Panc1 (cell line): ENCODE measurements at regions not wholly inside any gene's neighbourhood (a gene's known extent, or its start where the extent isn't known, plus 50 kb on each side); places are given as distances from the start of the nearest gene placed in this dataset.

Experiments
- ATAC-seq: fragments of 200-7000 bp; cut with Tn5 transposase; 2 replicates; pipeline ENCODE4 v1.9.1; 2020; ENCODE audit warnings: mild to moderate bottlenecking, moderate library complexity
- BruUV-seq: library from RNA; stranded (reverse); fragments of 400-500 nt; replicated peaks from 2 replicates; lab custom pipeline; 2021; lab: Mats Ljungman, UMichigan
- CTCF ChIA-PET: fragments of 300-600 bp; sonication (Branson Sonifier 250); formaldehyde crosslinking; loops from one replicate; lab custom pipeline; 2022; ENCODE audit warnings: antibody characterized with exemption; lab: Charles Lee
- POLR2A ChIA-PET: fragments of 300-600 bp; sonication (Branson Sonifier 250); formaldehyde crosslinking; loops from one replicate; lab custom pipeline; 2022; ENCODE audit warnings: antibody characterized with exemption; lab: Charles Lee
- DNase-seq: peaks from one replicate; pipeline ENCODE4 v3.0.0-alpha.2; 2010; ENCODE audit warnings: low read depth, low spot score
- H3K27ac ChIP-seq: 2 replicates; pipeline ENCODE4 v1.5.1; 2011; ENCODE audit warnings: mild to moderate bottlenecking, low read length, inconsistent platforms
- H3K27me3 ChIP-seq: fragments of 200-500 bp; sonication (Bioruptor generic); 2 replicates; pipeline ENCODE4 v1.6.0; 2014; ENCODE audit warnings: low read length, inconsistent platforms; ENCODE audit not compliant: control insufficient read depth, insufficient read depth
- H3K36me3 ChIP-seq: fragments of 200-500 bp; sonication (Bioruptor generic); 2 replicates; pipeline ENCODE4 v1.5.1; 2014; ENCODE audit warnings: inconsistent platforms, mild to moderate bottlenecking, low read length, moderate library complexity; ENCODE audit not compliant: control insufficient read depth, insufficient read depth
- H3K4me1 ChIP-seq: 2 replicates; pipeline ENCODE4 v1.5.1; 2011; ENCODE audit warnings: inconsistent platforms, mild to moderate bottlenecking, low read length, moderate library complexity; ENCODE audit not compliant: control insufficient read depth, insufficient read depth
- H3K4me3 ChIP-seq, 2 experiments: 2 replicates each; pipeline ENCODE4 v1.5.1; 2011 to 2012; ENCODE audit warnings: low read depth in 2 of 2, low read length in 2 of 2, mild to moderate bottlenecking in 2 of 2, inconsistent platforms in 1 of 2, moderate library complexity in 1 of 2
- H3K9me3 ChIP-seq: fragments of 200-500 bp; sonication (Bioruptor generic); 2 replicates; pipeline ENCODE4 v1.5.1; 2014; ENCODE audit warnings: low read depth, mild to moderate bottlenecking, inconsistent platforms, low read length, moderate library complexity; ENCODE audit not compliant: control insufficient read depth, insufficient read depth
- CTCF ChIP-seq: fragments of 450-650 bp; IDR thresholded peaks from 2 replicates; pipeline ENCODE4 v1.5.1; 2017; ENCODE audit warnings: mild to moderate bottlenecking
- POLR2AphosphoS5 ChIP-seq: IDR thresholded peaks from 2 replicates; pipeline ENCODE4 v1.6.1; 2012; ENCODE audit warnings: mild to moderate bottlenecking, low read depth, low read length, moderate library complexity
- REST ChIP-seq, 2 experiments: IDR thresholded peaks; 2 replicates each; pipeline ENCODE4 v1.6.1; 2011 to 2012; ENCODE audit warnings: low read depth in 2 of 2, control low read depth in 1 of 2, low read length in 1 of 2, mild to moderate bottlenecking in 1 of 2, moderate library complexity in 1 of 2; ENCODE audit not compliant: insufficient read depth in 1 of 2
- SIN3A ChIP-seq: IDR thresholded peaks from 2 replicates; pipeline ENCODE4 v1.6.1; 2012; ENCODE audit warnings: low read depth, mild to moderate bottlenecking, low read length, moderate library complexity, borderline replicate concordance; ENCODE audit not compliant: insufficient read depth
- TCF7L2 ChIP-seq: IDR thresholded peaks from 2 replicates; pipeline ENCODE4 v1.6.1; 2011; ENCODE audit warnings: mild to moderate bottlenecking, low read depth, low read length, inconsistent platforms
- in situ Hi-C: cut with HindIII; loops from 2 replicates; pipeline ENCODE4 v1.10.0; 2016; ENCODE audit warnings: low sequenced_read_pairs, low pct_unique_long_range_greater_than_20kb
- intact Hi-C: fragments of 100-400 bp; cut with micrococcal nuclease; formaldehyde crosslinking; loops from one replicate; pipeline ENCODE4 v1.10.0; 2022; ENCODE audit not compliant: unreplicated experiment

- BruUV-seq = no TSS peak
- no peak overlapping the region; the same call in 1 of the 2 replicates for H3K27ac ChIP-seq
- intact Hi-C loops (no loop called here), in situ Hi-C loops (no loop called here)
- no peaks in the 10 kb centered on the region for H3K9me3 ChIP-seq
- H3K27me3 ChIP-seq = no peaks in the 10 kb centered on the region
- no peak overlapping the region for H3K4me3 ChIP-seq
- no peaks in the 10 kb centered on the region; the same call in 1 of the 2 replicates for H3K36me3 ChIP-seq
- TF ChIP-seq SIN3A (no peak), TCF7L2 (no peak), CTCF (no peak), REST (IDR thresholded peaks at IDR 0.05; ENCODE audit: insufficient read depth in 1 of 2, low read depth in 2 of 2, low read length in 1 of 2) (no peak), POLR2AphosphoS5 (no peak)
- ChIA-PET POLR2A (no interaction called here), CTCF (no interaction called here)
- no peak for DNase-seq
- peaks cover 15% of the 10 kb centered on the region for H3K4me1 ChIP-seq
- ATAC-seq = no peak
Measured at GRCh38 chr13:50116430-50116973, 101.3 kb downstream of the KCNRG start.

GRCh38 chr13:50119591-50119990 is 104.3 kb downstream of the KCNRG start:
- no peak for ATAC-seq
- peaks cover 35% of the 10 kb centered on the region for H3K4me1 ChIP-seq
- intact Hi-C loops = no loop called here
- in situ Hi-C loops = no loop called here
- TF ChIP-seq POLR2AphosphoS5 = no peak
- TF ChIP-seq REST (IDR thresholded peaks at IDR 0.05; ENCODE audit: insufficient read depth in 1 of 2, low read depth in 2 of 2, low read length in 1 of 2) = no peak
- no peak for TF ChIP-seq CTCF
- DNase-seq = no peak
- no peaks in the 10 kb centered on the region for H3K27me3 ChIP-seq
- ChIA-PET CTCF (no interaction called here), POLR2A (no interaction called here)
- peak overlapping the region; percentile 54; the same call in 1 of the 2 replicates for H3K27ac ChIP-seq
- no TSS peak for BruUV-seq
- H3K9me3 ChIP-seq = no peaks in the 10 kb centered on the region
- no peaks in the 10 kb centered on the region; the same call in 1 of the 2 replicates for H3K36me3 ChIP-seq
- no peak overlapping the region for H3K4me3 ChIP-seq
